C4-2B (cell line): ENCODE measurements at regions not wholly inside any gene's neighbourhood (a gene's known extent, or its start where the extent isn't known, plus 50 kb on each side); places are given as distances from the start of the nearest gene placed in this dataset.

Source experiments
- H3K27ac ChIP-seq: fragments of 450-650 bp; 2 replicates; pipeline ENCODE4 v1.5.1; 2017
- ZFX ChIP-seq: fragments of 450-650 bp; IDR thresholded peaks from 2 replicates; pipeline ENCODE4 v1.6.1; 2017
- TF ChIP-seq, protein P1 (sequence below): fragments of 450-650 bp; conservative IDR thresholded peaks from 2 replicates; pipeline ENCODE4 v1.5.1; 2017; ENCODE audit warnings: mild to moderate bottlenecking

- TF ChIP-seq, protein P1, sequence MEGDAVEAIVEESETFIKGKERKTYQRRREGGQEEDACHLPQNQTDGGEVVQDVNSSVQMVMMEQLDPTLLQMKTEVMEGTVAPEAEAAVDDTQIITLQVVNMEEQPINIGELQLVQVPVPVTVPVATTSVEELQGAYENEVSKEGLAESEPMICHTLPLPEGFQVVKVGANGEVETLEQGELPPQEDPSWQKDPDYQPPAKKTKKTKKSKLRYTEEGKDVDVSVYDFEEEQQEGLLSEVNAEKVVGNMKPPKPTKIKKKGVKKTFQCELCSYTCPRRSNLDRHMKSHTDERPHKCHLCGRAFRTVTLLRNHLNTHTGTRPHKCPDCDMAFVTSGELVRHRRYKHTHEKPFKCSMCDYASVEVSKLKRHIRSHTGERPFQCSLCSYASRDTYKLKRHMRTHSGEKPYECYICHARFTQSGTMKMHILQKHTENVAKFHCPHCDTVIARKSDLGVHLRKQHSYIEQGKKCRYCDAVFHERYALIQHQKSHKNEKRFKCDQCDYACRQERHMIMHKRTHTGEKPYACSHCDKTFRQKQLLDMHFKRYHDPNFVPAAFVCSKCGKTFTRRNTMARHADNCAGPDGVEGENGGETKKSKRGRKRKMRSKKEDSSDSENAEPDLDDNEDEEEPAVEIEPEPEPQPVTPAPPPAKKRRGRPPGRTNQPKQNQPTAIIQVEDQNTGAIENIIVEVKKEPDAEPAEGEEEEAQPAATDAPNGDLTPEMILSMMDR = no peak
- TF ChIP-seq ZFX = no peak
- H3K27ac ChIP-seq = no peak overlapping the region
These were observed 418.1 kb downstream of the TSHZ3 start for GRCh38 chr19:30930941-30931706.

DNA sequence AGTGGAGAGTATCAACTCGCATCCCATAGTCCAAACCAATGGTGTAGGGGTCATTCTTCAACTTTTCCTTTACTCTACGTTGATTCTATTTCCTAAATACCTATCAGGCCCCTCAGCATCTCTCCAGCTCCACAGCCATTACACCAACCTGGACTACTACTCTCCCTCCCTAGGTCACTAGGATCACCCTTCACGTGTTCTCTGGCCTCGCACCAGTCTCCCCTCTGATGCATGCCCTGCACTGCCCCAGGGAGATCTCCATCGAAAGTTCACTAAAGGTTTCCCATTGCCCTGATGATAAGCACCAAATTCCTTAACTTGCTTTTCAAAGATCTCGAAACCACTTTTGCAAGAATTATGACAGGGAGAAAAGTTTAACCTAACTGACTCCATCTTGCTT, 421.5 kb downstream of the TSHZ3 start:
- H3K27ac ChIP-seq = no peak overlapping the region
- TF ChIP-seq, protein P1 = no peak
- TF ChIP-seq ZFX = no peak

DNA sequence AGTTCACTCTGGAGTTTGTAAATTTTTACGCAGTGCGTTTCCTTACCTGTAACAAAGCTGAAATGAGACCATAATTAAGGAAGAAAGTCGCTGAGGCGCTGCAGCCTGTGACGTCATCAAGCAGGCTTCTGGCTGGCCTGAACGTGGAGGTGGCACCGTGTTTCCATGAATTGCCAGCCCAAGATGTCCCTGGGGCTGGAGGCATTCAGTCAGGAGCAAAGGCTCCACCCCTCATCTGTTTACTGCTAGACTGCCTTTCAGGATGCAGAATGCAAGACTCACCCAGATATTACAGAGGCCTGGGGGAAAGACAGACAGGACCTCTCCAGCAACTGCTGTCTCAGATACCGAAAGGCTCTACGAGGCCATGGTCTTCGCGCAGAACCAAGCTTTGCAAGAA, 424.6 kb downstream of the TSHZ3 start:
- no peak for TF ChIP-seq ZFX
- TF ChIP-seq, protein P1 = no peak
- H3K27ac ChIP-seq = no peak overlapping the region

DNA sequence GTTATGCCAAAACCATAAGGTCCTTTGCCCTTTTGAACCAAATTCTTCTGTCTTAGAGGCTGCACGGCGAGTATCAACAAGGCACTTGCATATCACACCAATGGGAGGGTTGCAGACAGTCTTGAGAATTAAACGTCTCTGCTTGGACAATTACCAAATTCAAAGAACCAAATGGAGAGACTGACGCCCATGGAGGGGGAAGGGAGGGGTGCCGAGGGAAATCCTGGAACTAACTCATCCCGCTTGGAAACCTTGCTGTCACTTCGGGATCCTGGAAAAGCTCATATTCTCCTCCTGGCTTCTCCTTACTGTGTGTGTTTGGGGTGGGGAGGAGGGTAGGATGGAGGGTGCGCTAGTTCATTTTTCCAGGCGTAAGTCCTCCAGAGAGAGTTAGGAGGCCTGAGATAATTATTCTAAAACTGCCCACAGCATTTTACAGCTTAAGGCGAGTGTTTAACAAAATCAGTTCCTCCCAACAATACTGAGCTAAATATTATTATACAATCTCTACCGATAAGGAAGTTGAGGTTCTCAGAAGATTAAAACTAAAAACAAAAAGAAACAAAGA, 425.1 kb downstream of the TSHZ3 start:
- no peak overlapping the region for H3K27ac ChIP-seq
- TF ChIP-seq, protein P1 = no peak
- no peak for TF ChIP-seq ZFX

- TF ChIP-seq, protein P1 = no peak
- no peak for TF ChIP-seq ZFX
- no peak overlapping the region for H3K27ac ChIP-seq
These were observed 425.6 kb downstream of the TSHZ3 start for GRCh38 chr19:30923621-30924020.

DNA sequence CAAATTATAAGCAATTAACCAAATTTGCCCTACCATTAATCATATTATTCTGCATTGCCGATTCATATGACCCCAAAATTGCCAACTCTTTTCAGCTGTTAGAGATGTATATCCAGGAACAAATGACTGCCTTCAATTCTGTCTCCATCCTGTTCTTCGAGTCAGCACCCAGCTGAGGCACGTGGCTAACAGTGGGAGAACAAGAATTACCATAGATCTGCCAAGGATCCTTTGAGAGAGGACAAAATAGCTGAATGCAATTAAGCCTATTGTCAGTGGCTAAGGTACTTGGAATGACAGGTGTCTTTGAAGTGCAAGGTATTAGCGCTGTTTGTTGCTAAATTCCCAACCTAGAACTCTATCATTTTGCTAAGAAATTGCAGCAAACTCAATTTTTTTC, 426.1 kb downstream of the TSHZ3 start:
- no peak overlapping the region for H3K27ac ChIP-seq
- no peak for TF ChIP-seq ZFX
- TF ChIP-seq, protein P1 = no peak

- no peak overlapping the region for H3K27ac ChIP-seq
- TF ChIP-seq ZFX = no peak
- TF ChIP-seq, protein P1 = no peak
These were observed 429.0 kb downstream of the TSHZ3 start for GRCh38 chr19:30920222-30920621.
